ENCODE measurements at regions not wholly inside any gene's neighbourhood (a gene's known extent, or its start where the extent isn't known, plus 50 kb on each side); places are given as distances from the start of the nearest gene placed in this dataset.

- no peaks in the 10 kb centered on the region for H3K4me1 Mint-ChIP-seq (ENCODE audit: low read depth)
- no peak for DNase-seq
- H3K27ac Mint-ChIP-seq, result no peak overlapping the region
- peaks cover 50% of the 10 kb centered on the region for H3K9me3 Mint-ChIP-seq
- H3K36me3 Mint-ChIP-seq (ENCODE audit: low read depth), result peaks cover 6% of the 10 kb centered on the region; the same call in 1 of the 2 replicates
- H3K27me3 Mint-ChIP-seq (ENCODE audit: insufficient read depth), result peaks cover 2% of the 10 kb centered on the region; the same call in 1 of the 2 replicates
- H3K4me3 Mint-ChIP-seq, result no peak overlapping the region
- TF ChIP-seq CTCF (IDR thresholded peaks at IDR 0.05), result no peak
Measured at GRCh38 chr10:128684215-128684614, 558.0 kb upstream of the MKI67 start.

DNA sequence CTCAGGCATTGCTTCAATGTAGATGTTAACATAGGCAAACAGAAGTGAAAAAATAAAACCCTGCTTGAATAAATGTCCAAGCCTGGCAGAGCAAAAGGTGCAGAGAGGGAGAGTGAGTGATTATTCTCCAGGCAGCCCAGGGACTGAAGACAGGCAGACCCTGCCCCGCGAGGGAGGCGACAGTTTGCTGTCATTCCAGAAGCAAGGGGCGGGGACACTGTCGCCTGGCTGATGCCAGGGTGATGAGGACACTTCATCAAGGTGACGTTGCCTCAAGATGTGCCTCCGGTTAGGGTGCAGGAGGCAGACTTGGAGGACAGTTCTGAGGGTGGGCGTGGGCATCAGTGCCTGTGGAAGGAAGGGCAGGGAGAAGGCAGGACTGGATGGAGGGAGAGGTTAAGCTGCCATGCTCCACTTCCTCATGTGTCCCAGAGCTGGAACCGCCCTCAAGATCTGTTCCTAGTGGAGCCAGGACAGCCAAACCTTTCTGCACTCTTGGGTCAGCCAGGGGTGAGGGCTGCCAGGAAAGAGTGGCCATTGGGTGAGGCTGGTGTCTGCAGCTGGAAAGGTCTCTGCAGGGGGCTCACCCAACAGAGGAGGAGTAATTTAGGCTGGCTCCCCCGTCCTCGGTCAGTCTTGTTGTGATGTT is 560.5 kb upstream of the MKI67 start:
- Mint-ChIP-seq H3K4me1 (ENCODE audit: low read depth) (no peaks in the 10 kb centered on the region), H3K9me3 (peaks cover 43% of the 10 kb centered on the region), H3K4me3 (no peak overlapping the region), H3K36me3 (ENCODE audit: low read depth) (no peaks in the 10 kb centered on the region), H3K27ac (no peak overlapping the region), H3K27me3 (ENCODE audit: insufficient read depth) (no peaks in the 10 kb centered on the region)
- no peak for DNase-seq
- no peak for TF ChIP-seq CTCF (IDR thresholded peaks at IDR 0.05)

GRCh38 chr10:128687408-128687807 is 561.2 kb upstream of the MKI67 start:
- Mint-ChIP-seq H3K27ac (no peak overlapping the region), H3K4me1 (ENCODE audit: low read depth) (no peaks in the 10 kb centered on the region), H3K36me3 (ENCODE audit: low read depth) (no peaks in the 10 kb centered on the region), H3K9me3 (peaks cover 47% of the 10 kb centered on the region), H3K4me3 (no peak overlapping the region), H3K27me3 (ENCODE audit: insufficient read depth) (no peaks in the 10 kb centered on the region)
- DNase-seq, result no peak
- TF ChIP-seq CTCF (IDR thresholded peaks at IDR 0.05), result no peak

- Mint-ChIP-seq H3K4me1 (ENCODE audit: low read depth) (no peaks in the 10 kb centered on the region), H3K36me3 (ENCODE audit: low read depth) (no peaks in the 10 kb centered on the region), H3K27me3 (ENCODE audit: insufficient read depth) (no peaks in the 10 kb centered on the region), H3K9me3 (peaks cover 52% of the 10 kb centered on the region), H3K4me3 (no peak overlapping the region), H3K27ac (no peak overlapping the region)
- TF ChIP-seq CTCF (IDR thresholded peaks at IDR 0.05), result no peak
- no peak for DNase-seq
Measured at GRCh38 chr10:128687927-128688549, 561.8 kb upstream of the MKI67 start.

DNA sequence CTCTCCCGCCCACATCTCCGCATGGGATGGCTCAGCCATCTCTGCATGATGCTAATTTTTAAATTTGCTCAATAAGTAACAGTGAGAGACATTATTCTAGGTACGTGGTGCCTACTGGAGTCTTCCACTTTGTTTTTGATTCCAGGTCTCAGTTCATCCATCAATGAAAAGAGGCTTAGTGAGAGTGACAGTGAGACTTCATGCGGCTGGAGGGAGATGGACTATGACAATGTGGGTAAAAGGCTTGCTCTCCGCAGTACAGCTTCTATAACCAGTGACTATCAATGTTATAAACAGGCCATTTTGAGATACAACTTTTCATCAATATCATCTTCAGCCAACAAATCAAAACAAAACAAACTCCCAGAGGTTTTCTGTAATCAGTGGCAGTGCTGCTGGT is 563.4 kb upstream of the MKI67 start:
- H3K27me3 Mint-ChIP-seq (ENCODE audit: insufficient read depth), result no peaks in the 10 kb centered on the region
- DNase-seq, result no peak
- no peaks in the 10 kb centered on the region for H3K4me1 Mint-ChIP-seq (ENCODE audit: low read depth)
- no peaks in the 10 kb centered on the region for H3K36me3 Mint-ChIP-seq (ENCODE audit: low read depth)
- H3K9me3 Mint-ChIP-seq, result peaks cover 66% of the 10 kb centered on the region
- H3K27ac Mint-ChIP-seq, result no peak overlapping the region
- no peak overlapping the region for H3K4me3 Mint-ChIP-seq
- TF ChIP-seq CTCF (IDR thresholded peaks at IDR 0.05), result no peak

Measured in HFFc6 (cell line).